GM23338 (cell line): ENCODE measurements at regions not wholly inside any gene's neighbourhood (a gene's known extent, or its start where the extent isn't known, plus 50 kb on each side); places are given as distances from the start of the nearest gene placed in this dataset.

Experiments
- ATAC-seq: fragments of 200-7000 bp; cut with Tn5 transposase; 3 replicates; pipeline ENCODE4 v1.9.1; 2020
- DNase-seq: peaks from one replicate; pipeline ENCODE4 v3.0.0-alpha.2; 2015; ENCODE audit warnings: low spot score
- H2AFZ ChIP-seq: fragments of 200-600 bp; sonication (generic); 2 replicates; pipeline ENCODE4 v1.8.0; 2016; ENCODE audit warnings: antibody characterized with exemption, mild to moderate bottlenecking, moderate library complexity
- H3F3A ChIP-seq: fragments of 200-600 bp; sonication (generic); replicated peaks from 2 replicates; pipeline ENCODE4 v1.8.0; 2017; ENCODE audit warnings: antibody characterized with exemption, mixed run types, low read depth
- H3K27ac ChIP-seq: fragments of 200-600 bp; sonication (generic); 2 replicates; pipeline ENCODE4 v1.6.1; 2016; ENCODE audit warnings: low read depth
- H3K27me3 ChIP-seq: fragments of 200-600 bp; sonication (generic); 2 replicates; pipeline ENCODE4 v1.8.0; 2016; ENCODE audit warnings: mild to moderate bottlenecking, mixed run types, moderate library complexity; ENCODE audit not compliant: insufficient read depth
- H3K36me3 ChIP-seq: fragments of 200-600 bp; sonication (generic); 2 replicates; pipeline ENCODE4 v1.8.0; 2016; ENCODE audit warnings: mild to moderate bottlenecking; ENCODE audit not compliant: insufficient read depth
- H3K4me1 ChIP-seq: fragments of 200-600 bp; sonication (generic); 2 replicates; pipeline ENCODE4 v1.8.0; 2016; ENCODE audit warnings: mild to moderate bottlenecking, moderate library complexity; ENCODE audit not compliant: insufficient read depth
- H3K4me2 ChIP-seq: fragments of 200-600 bp; sonication (generic); 2 replicates; pipeline ENCODE4 v1.7.1; 2017; ENCODE audit warnings: mixed run types
- H3K4me3 ChIP-seq: fragments of 200-600 bp; sonication (generic); 2 replicates; pipeline ENCODE4 v1.6.1; 2016; ENCODE audit warnings: mixed run types
- H3K79me2 ChIP-seq: fragments of 200-600 bp; sonication (generic); replicated peaks from 2 replicates; pipeline ENCODE4 v1.8.0; 2017; ENCODE audit warnings: mild to moderate bottlenecking; ENCODE audit not compliant: insufficient read depth
- H3K9me2 ChIP-seq: fragments of 200-600 bp; sonication (generic); 2 replicates; pipeline ENCODE4 v1.8.0; 2017; ENCODE audit not compliant: insufficient read depth
- H4K20me1 ChIP-seq: fragments of 200-600 bp; sonication (generic); replicated peaks from 2 replicates; pipeline ENCODE4 v1.8.0; 2017; ENCODE audit warnings: mild to moderate bottlenecking; ENCODE audit not compliant: insufficient read depth
- H3K27ac Mint-ChIP-seq: 2 replicates; pipeline ENCODE4 v1.8.0; 2020; ENCODE audit warnings: inconsistent platforms, mild to moderate bottlenecking, moderate library complexity, mixed read lengths
- H3K27me3 Mint-ChIP-seq: 3 replicates; pipeline ENCODE4 v1.8.0; 2022; ENCODE audit warnings: low read depth, mild to moderate bottlenecking, moderate library complexity, mixed read lengths, inconsistent platforms; ENCODE audit not compliant: insufficient read depth, poor library complexity
- H3K36me3 Mint-ChIP-seq: 3 replicates; pipeline ENCODE4 v1.8.0; 2021; ENCODE audit warnings: low read depth, mild to moderate bottlenecking, inconsistent platforms, moderate library complexity, mixed read lengths
- H3K4me1 Mint-ChIP-seq: 3 replicates; pipeline ENCODE4 v1.8.0; 2020; ENCODE audit warnings: mild to moderate bottlenecking, inconsistent platforms, mixed read lengths
- H3K4me3 Mint-ChIP-seq: 3 replicates; pipeline ENCODE4 v1.8.0; 2021; ENCODE audit warnings: moderate library complexity, mild to moderate bottlenecking, inconsistent platforms, mixed read lengths
- H3K9me3 Mint-ChIP-seq: 3 replicates; pipeline ENCODE4 v1.8.0; 2020; ENCODE audit warnings: moderate library complexity, mild to moderate bottlenecking, inconsistent platforms, mixed read lengths
- CREB1 ChIP-seq: fragments of 250-450 bp; sonication (Bioruptor Pico); IDR thresholded peaks from 2 replicates; pipeline ENCODE4 v1.5.0; 2020; ENCODE audit warnings: low read depth, mild to moderate bottlenecking, moderate library complexity
- CTCF ChIP-seq, 2 experiments: fragments of 200-600 bp in 1 of 2; sonication (generic) in 1 of 2; conservative IDR thresholded peaks; 2 replicates each; pipeline versions ENCODE4 v1.5.1 to v1.6.1; 2016 to 2017; ENCODE audit warnings: antibody characterized with exemption in 2 of 2, low read depth in 2 of 2, mild to moderate bottlenecking in 2 of 2, moderate library complexity in 1 of 2
- ETS1 ChIP-seq: IDR thresholded peaks from 2 replicates; pipeline ENCODE4 v1.6.1; 2016; ENCODE audit warnings: antibody characterized with exemption
- EZH2 ChIP-seq: fragments of 200-600 bp; sonication (generic); IDR thresholded peaks from one replicate; pipeline ENCODE4 v1.8.0; 2017; ENCODE audit warnings: antibody characterized with exemption, mild to moderate bottlenecking, low read depth; ENCODE audit not compliant: unreplicated experiment
- EZH2phosphoT487 ChIP-seq: fragments of 200-600 bp; sonication (generic); IDR thresholded peaks from one replicate; pipeline ENCODE4 v1.8.1; 2018; ENCODE audit warnings: antibody characterized with exemption; ENCODE audit not compliant: unreplicated experiment
- JUNB ChIP-seq: IDR thresholded peaks from one replicate; pipeline ENCODE4 v1.6.1; 2016; ENCODE audit warnings: antibody characterized with exemption; ENCODE audit not compliant: unreplicated experiment
- NANOG ChIP-seq: IDR thresholded peaks from 2 replicates; pipeline ENCODE4 v1.6.1; 2016; ENCODE audit warnings: antibody characterized with exemption, borderline replicate concordance
- POLR2AphosphoS5 ChIP-seq: IDR thresholded peaks from 2 replicates; pipeline ENCODE4 v1.6.1; 2016; ENCODE audit warnings: antibody characterized with exemption, low read depth
- REST ChIP-seq: IDR thresholded peaks from one replicate; pipeline ENCODE4 v1.6.1; 2018; ENCODE audit warnings: antibody characterized with exemption; ENCODE audit not compliant: unreplicated experiment
- STAT1 ChIP-seq: IDR thresholded peaks from one replicate; pipeline ENCODE4 v1.6.1; 2016; ENCODE audit warnings: antibody characterized with exemption; ENCODE audit not compliant: unreplicated experiment
- ZNF114 ChIP-seq: fragments of 250-450 bp; sonication (Bioruptor Pico); IDR thresholded peaks from 2 replicates; pipeline ENCODE4 v1.5.0; 2020; ENCODE audit warnings: mild to moderate bottlenecking, moderate library complexity
- ZNF331 ChIP-seq: fragments of 250-450 bp; sonication (Bioruptor Pico); IDR thresholded peaks from 2 replicates; pipeline ENCODE4 v1.5.0; 2020; ENCODE audit warnings: low read depth, mild to moderate bottlenecking, moderate library complexity
- ZNF462 ChIP-seq: fragments of 250-450 bp; sonication (Bioruptor Pico); IDR thresholded peaks from 2 replicates; pipeline ENCODE4 v1.5.0; 2020; ENCODE audit warnings: mild to moderate bottlenecking, moderate library complexity

- Mint-ChIP-seq H3K9me3 (no peaks in the 10 kb centered on the region), H3K4me1 (no peaks in the 10 kb centered on the region), H3K36me3 (no peaks in the 10 kb centered on the region), H3K27ac (no peak overlapping the region), H3K27me3 (peaks cover 2% of the 10 kb centered on the region), H3K4me3 (no peak overlapping the region)
- no peak for ATAC-seq
- no peak overlapping the region for H2AFZ ChIP-seq
- peaks cover 7% of the 10 kb centered on the region for H3K9me2 ChIP-seq
- no peak for DNase-seq
- no peaks in the 10 kb centered on the region for H3K27me3 ChIP-seq
- H3K79me2 ChIP-seq, result no peaks in the 10 kb centered on the region
- H3K4me2 ChIP-seq, result no peak overlapping the region
- no peak overlapping the region for H3K27ac ChIP-seq
- TF ChIP-seq JUNB (no peak), POLR2AphosphoS5 (no peak), ZNF331 (CRISPR knock-in tag) (no peak), REST (no peak), NANOG (no peak), ZNF462 (CRISPR knock-in tag) (no peak), CREB1 (no peak), EZH2 (no peak), ETS1 (no peak), CTCF (conservative IDR thresholded peaks at IDR 0.05; ENCODE audit: low read depth in 2 of 2) (no peak), EZH2phosphoT487 (no peak), ZNF114 (CRISPR knock-in tag) (no peak), STAT1 (no peak)
- no peaks in the 10 kb centered on the region for H4K20me1 ChIP-seq
- no peaks in the 10 kb centered on the region for H3F3A ChIP-seq
- no peaks in the 10 kb centered on the region for H3K4me1 ChIP-seq
- no peaks in the 10 kb centered on the region for H3K36me3 ChIP-seq
- no peak overlapping the region for H3K4me3 ChIP-seq
Measured at GRCh38 chr7:91778416-91778815, 102.1 kb downstream of the MTERF1 start.
